GM19455 (cell line): ENCODE measurements at regions not wholly inside any gene's neighbourhood (a gene's known extent, or its start where the extent isn't known, plus 50 kb on each side); places are given as distances from the start of the nearest gene placed in this dataset.
"Not testable (repeated sequence)": the region's sequence is repeated elsewhere in the genome, so short reads cannot be mapped to it uniquely, and the experiment has no call there.

Experiments
- ATAC-seq: cut with Tn5 transposase; IDR thresholded peaks from one replicate; pipeline ENCODE4 v1.9.1; 2021; ENCODE audit not compliant: unreplicated experiment

DNA sequence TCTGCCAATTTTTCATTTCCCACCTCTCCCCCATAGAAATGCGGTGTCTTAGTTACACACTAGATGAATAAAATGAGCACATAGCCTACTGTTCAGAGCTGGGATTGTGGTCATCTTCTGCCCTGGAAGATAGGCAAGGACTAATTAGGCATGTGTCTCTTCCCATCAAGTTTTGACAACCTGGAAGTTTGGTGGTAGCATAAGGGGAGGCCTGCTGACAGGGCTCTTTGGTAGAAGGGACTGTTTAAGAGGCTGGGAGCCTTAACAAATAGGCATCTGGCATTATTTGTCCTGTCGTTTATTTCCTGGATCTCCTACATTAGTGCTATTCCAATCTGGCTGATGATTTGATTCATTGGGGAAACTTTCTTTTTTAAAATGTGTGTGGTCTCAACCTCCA is 512.3 kb downstream of the ZNF385D start:
- ATAC-seq, result no peak

- no peak for ATAC-seq
Observed at GRCh38 chr3:21237638-21238037, 513.4 kb downstream of the ZNF385D start.

DNA sequence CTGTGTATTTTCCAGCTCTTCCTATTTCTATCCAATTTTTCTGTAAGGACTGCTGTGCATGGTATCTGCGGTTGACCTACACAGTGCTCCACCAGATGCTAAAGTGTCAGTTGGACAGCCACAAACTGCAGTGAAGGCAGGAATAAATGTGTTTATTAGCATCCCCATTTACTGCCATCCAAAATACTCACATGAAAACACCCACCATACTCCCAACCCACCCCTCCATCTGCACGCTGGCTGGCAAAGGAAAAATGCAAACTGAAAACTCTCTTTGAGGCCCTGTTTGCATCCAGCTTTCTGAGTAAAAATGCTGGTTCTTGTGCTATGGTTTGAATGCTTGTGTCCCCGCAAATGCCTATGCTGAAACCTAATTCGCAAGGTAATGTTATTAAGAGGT is 515.5 kb downstream of the ZNF385D start:
- no peak for ATAC-seq

DNA sequence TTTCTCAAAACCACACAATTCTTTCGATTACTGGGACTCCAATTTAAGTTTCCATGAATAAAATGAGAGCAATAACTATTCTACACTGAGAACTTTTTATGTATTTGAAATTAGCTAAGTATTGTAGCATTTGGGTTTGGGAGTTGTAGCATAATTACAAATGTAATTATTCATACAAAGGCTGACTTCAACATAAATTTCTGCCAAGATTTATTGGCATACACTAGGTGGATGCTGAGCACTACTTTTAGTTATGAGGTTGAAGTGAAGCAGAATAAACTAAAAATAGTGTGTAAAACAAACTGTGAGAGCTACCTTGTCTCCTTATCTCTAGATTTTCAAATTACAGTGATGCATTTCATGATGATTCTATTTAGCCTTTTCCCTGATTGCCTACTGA is 516.1 kb downstream of the ZNF385D start:
- no peak for ATAC-seq

- no peak for ATAC-seq
Observed at GRCh38 chr3:21229426-21230135, 521.4 kb downstream of the ZNF385D start.

GRCh38 chr3:21226086-21226485 is 524.9 kb downstream of the ZNF385D start:
- ATAC-seq, result no peak

GRCh38 chr3:21220944-21221343 is 530.1 kb downstream of the ZNF385D start:
- ATAC-seq, result no peak

DNA sequence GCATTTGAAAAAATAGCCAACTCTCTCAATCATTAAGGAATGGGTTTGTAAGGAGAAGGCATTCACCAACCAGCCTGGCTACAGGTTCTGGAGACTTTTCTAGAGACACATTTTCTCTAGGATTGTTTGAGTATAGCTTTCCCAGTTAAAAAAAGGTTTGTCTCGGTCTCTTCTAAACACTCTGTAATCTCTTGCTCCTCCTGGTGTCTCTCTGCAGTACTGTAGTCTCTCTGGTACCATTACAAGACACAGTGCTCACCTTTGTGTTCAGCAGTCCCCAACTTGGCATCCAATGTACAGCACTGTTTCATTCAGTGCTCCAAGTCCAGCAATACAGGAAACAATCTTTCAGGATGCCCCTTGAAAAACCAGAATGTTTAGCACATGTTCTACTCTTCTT is 534.4 kb downstream of the ZNF385D start:
- ATAC-seq, result no peak

DNA sequence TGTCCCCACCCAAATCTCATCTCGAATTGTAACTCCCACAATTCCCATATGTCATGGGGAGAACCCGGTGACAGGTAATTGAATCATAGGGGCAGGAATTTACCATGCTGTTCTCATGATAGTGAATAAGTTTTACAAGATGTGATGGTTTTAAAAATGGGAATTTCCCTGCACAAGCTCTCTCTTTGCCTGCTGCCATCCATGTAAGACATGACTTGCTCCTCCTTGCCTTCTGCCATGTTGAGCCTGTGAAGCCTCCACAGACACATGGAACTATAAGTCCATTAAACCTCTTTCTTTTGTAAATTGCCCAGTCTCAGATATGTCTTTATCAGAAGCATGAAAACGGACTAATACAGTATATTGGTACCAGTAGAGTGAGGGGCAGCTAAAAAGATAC is 546.9 kb downstream of the ZNF385D start:
- ATAC-seq, result not testable (repeated sequence)

DNA sequence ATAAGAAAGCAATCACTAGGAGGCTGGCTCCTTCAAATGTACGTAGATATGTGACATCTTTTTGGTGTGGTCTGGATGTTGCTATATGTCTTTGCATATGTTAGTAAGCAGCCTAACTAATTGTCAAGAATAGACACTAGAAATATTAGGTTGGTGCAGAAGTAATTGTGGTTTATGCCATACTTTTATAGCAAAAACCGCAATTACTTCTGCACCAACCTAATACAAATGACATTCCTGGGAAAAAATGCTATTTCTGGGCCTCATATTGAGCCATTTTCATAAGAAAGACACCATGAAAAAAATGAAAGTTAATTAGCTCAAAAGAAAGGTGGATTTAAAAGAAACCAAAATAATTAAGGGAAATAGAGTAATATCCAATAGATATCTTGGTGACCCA is 555.8 kb downstream of the ZNF385D start:
- ATAC-seq, result no peak

DNA sequence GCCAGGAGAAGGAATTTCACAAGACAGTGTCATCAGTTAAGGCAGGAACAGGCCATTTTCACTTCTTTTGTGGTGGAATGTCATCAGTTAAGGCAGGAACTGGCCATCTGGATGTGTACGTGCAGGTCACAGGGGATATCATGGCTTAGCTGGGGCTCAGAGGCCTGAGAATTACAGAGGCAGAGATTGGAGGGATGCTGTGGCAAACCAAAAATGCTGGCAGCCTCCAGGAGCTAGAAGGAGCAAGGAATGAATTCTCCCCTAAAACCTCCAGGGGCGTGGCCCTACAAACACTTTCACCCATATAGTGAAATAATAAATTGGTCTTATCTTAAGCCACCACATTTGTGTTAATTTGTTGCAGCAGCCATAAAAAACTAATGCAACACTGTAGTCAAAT is 557.0 kb downstream of the ZNF385D start:
- ATAC-seq, result not testable (repeated sequence)

- ATAC-seq, result no peak
Observed at GRCh38 chr3:21188459-21188858, 562.6 kb downstream of the ZNF385D start.

DNA sequence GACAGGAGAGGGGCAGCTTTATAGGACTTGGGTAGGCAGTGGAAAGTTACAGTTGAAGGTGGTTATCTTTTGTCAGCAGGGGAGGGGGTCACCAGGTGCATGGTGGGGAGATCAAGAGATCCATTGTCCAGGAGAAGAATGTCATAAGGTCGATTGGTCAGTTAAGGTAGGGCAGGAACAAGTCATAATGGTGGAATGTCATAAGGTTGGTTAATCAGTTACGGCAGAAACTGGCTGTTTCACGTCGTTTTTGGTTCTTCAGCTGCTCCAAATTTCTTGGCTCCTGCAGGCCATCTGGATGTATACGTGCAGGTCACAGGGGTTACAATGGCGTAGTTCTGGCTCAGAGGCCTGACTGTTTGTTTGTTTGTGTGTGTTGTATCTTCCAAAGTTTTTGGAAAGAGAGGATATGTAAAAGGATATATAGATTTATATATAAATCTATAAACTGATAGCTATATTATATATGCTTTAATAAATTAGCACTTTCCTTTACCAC is 565.1 kb downstream of the ZNF385D start:
- ATAC-seq, result no peak

GRCh38 chr3:21174461-21174860 is 576.5 kb downstream of the ZNF385D start:
- ATAC-seq, result no peak

DNA sequence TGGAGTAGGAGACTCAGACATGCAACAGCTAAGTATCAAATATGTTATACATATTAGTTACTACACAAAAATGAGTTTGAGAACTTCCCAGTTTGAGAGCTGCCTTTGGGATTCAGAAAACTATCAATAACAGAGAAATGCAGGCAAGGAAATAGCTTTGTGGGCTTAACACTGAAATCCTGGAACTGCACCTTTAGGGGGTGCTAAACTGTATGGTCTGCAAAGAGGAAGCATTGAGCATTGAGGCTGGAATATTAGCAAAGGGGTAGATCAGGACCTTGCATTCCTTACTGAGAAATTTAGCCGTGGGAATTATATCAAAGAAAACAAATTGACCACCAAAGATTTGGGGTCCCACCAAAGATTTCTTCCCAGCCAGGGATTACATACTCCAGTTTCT is 580.0 kb downstream of the ZNF385D start:
- ATAC-seq, result no peak

- no peak for ATAC-seq
Observed at GRCh38 chr3:21169948-21170347, 581.1 kb downstream of the ZNF385D start.

GRCh38 chr3:21168471-21168870 is 582.5 kb downstream of the ZNF385D start:
- no peak for ATAC-seq

DNA sequence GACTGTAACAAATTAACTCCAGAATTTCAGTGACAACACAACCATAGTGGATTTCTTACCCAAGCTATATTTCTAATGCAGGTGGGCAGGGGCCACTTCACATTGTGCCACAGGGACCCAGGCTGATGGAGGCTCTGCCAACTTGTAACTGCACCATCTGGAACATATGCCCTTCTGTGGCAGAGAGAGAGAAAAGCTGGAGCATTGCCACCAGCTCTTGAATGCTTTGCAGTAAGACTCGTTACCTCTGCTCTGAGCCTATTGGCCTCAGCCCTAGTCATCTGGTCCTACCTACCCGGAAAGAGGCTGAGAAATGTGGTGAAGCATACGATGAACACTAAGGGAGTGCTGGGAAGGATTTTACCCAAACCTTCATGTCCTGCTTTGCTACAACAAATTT is 587.1 kb downstream of the ZNF385D start:
- no peak for ATAC-seq

GRCh38 chr3:21159543-21159906 is 591.5 kb downstream of the ZNF385D start:
- ATAC-seq, result no peak

DNA sequence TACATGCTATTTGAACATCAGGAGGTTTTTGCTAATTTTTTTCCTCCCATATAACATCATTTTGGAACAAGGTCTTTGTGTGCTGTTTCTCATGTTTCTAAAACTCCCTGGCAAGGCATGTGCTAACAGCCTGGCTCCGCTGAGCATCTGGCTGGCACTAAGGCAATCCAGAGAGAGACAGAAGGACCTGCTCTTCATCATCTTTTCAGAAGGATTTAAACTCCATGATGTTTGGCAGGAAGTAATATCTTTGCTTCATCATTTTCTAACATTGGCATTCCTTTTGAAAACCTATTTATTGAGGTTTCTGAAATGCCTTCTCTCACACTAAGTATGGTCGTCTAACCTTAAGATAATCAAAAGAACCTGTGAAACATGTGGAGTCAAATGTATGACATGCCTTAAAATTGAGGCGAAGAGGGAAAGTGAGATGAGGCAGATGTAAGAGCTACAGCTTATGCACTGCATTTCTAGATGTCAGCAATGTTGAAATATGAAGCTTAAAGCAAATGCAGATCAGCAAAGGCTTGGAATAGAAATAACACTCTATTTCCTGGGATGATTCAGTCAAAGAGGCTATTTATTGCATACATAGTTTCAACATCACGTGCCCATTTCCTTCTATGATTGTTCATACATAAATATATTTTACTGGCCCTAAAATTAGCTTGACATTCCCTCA is 592.0 kb downstream of the ZNF385D start:
- ATAC-seq, result no peak

GRCh38 chr3:21154911-21155310 is 596.1 kb downstream of the ZNF385D start:
- ATAC-seq, result no peak

DNA sequence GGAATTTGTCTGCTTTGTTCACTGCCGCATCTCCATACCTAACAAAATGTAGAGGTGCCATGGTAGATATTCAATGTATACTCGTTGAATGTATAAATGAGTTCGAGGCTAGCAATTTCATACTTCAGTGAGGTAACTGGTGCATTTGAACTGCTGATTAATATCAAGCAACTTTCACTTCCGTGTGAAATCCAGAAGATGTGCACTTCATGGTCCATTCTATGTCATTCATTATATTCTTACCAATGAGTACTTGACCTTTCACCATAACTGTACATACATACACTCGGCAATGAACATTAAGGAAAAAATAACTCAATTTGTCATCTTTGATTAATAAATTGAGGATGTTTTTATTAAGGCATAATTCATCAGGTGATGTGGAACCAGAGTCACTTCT is 598.5 kb downstream of the ZNF385D start:
- no peak for ATAC-seq

- ATAC-seq, result no peak
Observed at GRCh38 chr3:21142949-21143348, 608.1 kb downstream of the ZNF385D start.
